Ramos (cell line): ENCODE measurements at regions not wholly inside any gene's neighbourhood (a gene's known extent, or its start where the extent isn't known, plus 50 kb on each side); places are given as distances from the start of the nearest gene placed in this dataset.
"Not testable (repeated sequence)": the region's sequence is repeated elsewhere in the genome, so short reads cannot be mapped to it uniquely, and the experiment has no call there.

Experiments used
- in situ Hi-C: fragments of 300-500 bp; cut with MboI; formaldehyde crosslinking; loops from one replicate; pipeline ENCODE4 v1.14.3; 2022; ENCODE audit warnings: low sequenced_read_pairs; ENCODE audit not compliant: unreplicated experiment

DNA sequence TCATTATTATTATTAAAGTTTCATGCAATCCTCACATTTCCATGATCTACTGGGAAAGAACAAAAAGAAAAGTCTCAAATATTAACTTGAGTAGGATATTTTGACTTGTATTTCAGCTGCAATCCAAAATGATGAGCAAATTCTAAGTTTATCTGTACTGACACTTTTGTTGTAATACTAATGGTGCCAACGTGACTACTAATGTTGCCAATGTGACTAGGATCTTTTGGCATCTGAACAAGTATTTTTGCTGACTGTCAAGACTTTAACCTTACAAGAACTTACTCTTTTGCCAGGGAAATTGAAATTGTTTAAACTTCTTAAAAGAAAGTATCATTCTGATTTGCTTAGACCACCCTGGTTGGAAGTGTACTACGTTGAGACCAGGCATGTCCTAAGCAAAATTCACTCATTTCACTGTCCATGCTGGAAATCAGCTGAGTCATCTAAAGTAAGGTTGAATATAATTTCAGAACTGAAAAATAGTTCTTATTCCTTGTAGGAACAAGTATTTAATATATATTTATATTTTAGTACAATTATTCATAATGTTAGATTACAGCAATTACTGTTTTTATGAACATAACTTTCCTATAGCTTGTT, 78.5 kb upstream of the LYZL1 start:
- in situ Hi-C loops: no loop called here

- in situ Hi-C loops: no loop called here
These were observed 76.3 kb upstream of the LYZL1 start for GRCh38 chr10:29212597-29212996.

DNA sequence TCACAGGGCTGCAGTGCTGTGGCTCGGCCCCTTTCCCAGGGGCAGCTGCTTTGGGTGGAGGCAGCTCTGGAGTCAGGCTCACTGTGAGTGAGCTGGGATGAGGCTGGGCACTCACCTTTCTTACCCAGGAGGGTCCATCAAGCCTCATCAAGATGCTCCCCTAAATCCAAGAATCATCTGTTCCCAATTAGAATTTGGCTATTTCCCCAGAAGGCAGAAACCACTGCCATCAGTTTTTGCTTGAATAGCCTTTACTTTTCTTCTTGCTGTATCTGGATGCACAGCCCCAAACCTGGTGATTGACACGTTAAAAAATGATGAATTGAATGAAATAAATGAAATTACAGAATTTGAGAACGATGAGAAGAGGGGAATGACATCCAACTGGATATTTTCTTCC, 74.3 kb upstream of the LYZL1 start:
- in situ Hi-C loops: no loop called here

GRCh38 chr10:29217292-29217738, 71.6 kb upstream of the LYZL1 start:
- in situ Hi-C loops: no loop called here

- in situ Hi-C loops: no loop called here
These were observed 65.5 kb upstream of the LYZL1 start for GRCh38 chr10:29223326-29223725.

DNA sequence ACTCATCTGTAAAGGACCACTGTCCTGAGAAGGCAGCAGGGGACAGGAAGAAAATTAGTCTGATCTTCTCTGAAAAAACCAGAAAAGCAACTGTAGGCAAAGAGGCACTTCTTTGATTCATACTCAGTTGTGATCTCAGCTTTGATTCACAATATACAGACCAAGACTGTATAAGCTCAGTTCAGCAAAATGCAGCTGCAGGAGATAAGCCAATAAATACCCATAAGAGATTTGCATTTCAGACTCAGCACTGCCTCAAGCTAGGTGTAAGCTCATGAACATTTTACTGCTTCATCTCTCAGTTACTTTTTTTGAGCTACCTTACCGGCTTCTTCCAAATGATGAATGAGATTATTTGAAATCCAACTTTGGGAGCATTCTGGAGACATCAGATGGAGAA, 64.2 kb upstream of the LYZL1 start:
- in situ Hi-C loops: no loop called here

GRCh38 chr10:29227201-29227600, 61.7 kb upstream of the LYZL1 start:
- in situ Hi-C loops: no loop called here

DNA sequence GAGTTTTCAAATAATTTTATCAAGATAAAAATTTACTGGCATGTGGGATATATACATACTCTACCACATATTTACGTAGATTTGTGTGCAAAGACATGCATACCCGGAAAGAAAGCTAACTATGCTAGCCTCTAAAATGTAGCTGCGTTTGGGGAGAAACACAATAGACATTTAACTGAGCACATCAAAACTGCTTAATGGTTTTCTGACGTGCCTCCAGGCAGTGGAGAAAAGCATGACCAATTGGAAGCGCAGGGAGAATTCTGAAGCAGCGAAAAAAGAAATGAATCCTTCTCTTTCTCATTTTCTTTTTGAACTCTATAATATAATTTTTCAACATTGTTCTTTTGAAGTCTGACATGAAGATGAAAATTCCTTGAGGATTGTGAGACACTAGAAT, 60.3 kb upstream of the LYZL1 start:
- in situ Hi-C loops: no loop called here

DNA sequence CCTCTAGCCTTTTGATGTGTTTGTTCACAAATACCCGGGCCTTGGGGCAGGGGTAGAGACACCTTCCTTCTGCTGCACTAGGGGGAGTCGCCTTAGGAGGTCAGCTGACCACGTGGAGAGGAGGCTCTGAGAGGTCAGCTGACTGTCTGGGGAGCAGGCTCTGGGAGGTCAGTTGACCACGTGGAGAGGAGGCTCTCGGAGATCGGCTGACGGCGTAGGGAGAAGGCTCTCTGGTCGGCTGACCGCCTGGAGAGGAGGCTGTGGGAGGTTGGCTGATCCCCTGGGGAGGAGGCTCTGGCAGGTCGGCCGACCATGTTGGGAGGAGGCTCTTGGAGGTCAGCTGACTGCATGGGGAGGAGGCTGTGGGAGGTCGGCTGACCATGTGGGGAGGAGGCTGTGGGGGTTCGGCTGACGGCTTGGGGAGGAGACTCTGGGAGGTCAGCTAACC, 59.6 kb upstream of the LYZL1 start:
- in situ Hi-C loops: no loop called here

DNA sequence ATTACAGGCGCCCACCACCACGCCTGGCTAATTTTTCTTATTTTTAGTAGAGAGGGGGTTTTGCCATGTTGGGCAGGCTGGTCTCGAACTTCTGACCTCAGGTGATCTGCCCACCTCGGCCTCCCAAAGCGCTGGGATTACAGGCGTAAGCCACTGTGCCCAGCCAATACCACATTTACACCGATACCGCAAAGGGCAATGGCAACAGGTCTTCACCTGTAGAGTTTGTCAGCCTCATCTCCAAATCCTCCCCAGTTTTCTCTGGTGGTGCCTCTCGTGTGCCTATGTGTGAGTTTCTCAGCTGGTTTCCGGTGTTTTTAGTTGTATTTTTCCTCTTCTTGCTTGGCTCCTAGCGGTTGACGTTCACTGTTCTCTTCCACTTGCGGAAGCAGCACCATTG, 52.0 kb upstream of the LYZL1 start:
- in situ Hi-C loops: not testable (repeated sequence)

GRCh38 chr10:29237786-29238185, 51.1 kb upstream of the LYZL1 start:
- in situ Hi-C loops: no loop called here

GRCh38 chr10:29238523-29239135, 50.2 kb upstream of the LYZL1 start:
- in situ Hi-C loops: no loop called here
